ENCODE measurements at regions not wholly inside any gene's neighbourhood (a gene's known extent, or its start where the extent isn't known, plus 50 kb on each side); places are given as distances from the start of the nearest gene placed in this dataset.

GRCh38 chr20:7689151-7689550 lies 251.1 kb downstream of the HAO1 start:
- DNase-seq (ENCODE audit: low read depth) = no peak
- TF ChIP-seq, protein P1, sequence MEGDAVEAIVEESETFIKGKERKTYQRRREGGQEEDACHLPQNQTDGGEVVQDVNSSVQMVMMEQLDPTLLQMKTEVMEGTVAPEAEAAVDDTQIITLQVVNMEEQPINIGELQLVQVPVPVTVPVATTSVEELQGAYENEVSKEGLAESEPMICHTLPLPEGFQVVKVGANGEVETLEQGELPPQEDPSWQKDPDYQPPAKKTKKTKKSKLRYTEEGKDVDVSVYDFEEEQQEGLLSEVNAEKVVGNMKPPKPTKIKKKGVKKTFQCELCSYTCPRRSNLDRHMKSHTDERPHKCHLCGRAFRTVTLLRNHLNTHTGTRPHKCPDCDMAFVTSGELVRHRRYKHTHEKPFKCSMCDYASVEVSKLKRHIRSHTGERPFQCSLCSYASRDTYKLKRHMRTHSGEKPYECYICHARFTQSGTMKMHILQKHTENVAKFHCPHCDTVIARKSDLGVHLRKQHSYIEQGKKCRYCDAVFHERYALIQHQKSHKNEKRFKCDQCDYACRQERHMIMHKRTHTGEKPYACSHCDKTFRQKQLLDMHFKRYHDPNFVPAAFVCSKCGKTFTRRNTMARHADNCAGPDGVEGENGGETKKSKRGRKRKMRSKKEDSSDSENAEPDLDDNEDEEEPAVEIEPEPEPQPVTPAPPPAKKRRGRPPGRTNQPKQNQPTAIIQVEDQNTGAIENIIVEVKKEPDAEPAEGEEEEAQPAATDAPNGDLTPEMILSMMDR (conservative IDR thresholded peaks at IDR 0.05; ENCODE audit: low read depth, low read length) = no peak
- no peak overlapping the region for H3K4me3 ChIP-seq (ENCODE audit: low read length)

- H3K4me3 ChIP-seq (ENCODE audit: low read length) = no peak overlapping the region
- TF ChIP-seq, protein P1 (conservative IDR thresholded peaks at IDR 0.05; ENCODE audit: low read depth, low read length) = no peak
- no peak for DNase-seq (ENCODE audit: low read depth)
These were observed 248.5 kb downstream of the HAO1 start for GRCh38 chr20:7691647-7692269.

DNA sequence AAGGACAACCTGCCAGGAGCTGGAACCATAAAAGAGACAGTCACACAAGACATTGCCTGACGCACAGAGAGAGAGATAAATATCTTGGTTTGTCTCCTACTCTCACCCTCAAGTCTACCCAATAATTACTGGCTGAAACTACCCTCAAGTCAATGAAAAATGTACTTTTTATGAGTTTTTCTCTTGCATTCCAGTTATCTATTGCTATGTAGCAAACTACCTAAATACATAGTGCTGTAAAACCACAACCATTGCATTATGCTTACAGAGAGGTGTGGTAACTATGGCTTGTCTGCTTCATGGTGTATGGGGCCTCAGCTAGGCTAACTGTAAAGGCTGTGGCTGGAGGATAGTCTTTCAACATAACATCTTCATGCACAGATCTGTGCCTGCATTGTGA lies 247.8 kb downstream of the HAO1 start:
- TF ChIP-seq, protein P1 (conservative IDR thresholded peaks at IDR 0.05; ENCODE audit: low read depth, low read length) = no peak
- no peak for DNase-seq (ENCODE audit: low read depth)
- H3K4me3 ChIP-seq (ENCODE audit: low read length) = no peak overlapping the region

GRCh38 chr20:7693761-7694160 lies 246.5 kb downstream of the HAO1 start:
- DNase-seq (ENCODE audit: low read depth) = no peak
- no peak overlapping the region for H3K4me3 ChIP-seq (ENCODE audit: low read length)
- TF ChIP-seq, protein P1 (conservative IDR thresholded peaks at IDR 0.05; ENCODE audit: low read depth, low read length) = no peak

DNA sequence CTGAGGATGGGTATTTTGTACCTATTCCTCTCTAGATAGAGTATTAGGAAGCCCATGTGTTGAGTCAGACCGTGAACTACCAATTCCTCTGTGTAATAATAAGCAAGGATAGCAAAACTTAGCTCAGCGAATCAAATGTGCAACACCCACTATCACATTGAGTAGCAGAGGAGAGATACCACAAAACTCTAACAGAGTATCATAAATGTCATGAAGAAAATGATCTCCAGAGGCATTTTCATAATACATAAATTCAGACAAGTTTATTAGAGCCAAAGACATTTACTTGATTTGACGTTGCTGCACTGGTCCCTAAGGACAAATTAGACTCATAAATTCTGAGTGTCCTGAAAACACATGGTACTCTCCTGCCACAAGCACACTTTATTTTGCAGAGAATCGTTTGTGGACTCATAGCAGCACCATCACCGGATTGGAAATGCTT lies 245.2 kb downstream of the HAO1 start:
- DNase-seq (ENCODE audit: low read depth) = no peak

DNA sequence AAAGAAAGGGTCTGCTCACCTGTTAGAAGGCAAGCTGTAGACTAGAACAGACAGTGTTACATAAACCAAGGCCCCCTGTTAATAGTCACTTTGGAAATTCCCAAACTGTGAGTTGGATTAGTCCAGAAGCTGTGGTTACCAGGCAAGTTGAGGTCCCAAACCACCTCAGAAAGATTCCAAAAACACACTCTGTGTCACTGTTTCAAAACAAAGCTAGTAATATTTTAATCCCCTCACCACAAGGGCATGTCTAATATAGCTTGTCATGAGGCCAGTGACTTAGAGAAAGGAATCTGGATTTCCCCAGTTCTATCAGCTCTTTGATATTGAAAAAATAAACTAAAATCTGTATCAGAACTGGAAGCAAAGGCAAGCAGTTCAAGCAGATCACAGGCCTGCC lies 244.6 kb downstream of the HAO1 start:
- TF ChIP-seq, protein P1 (conservative IDR thresholded peaks at IDR 0.05; ENCODE audit: low read depth, low read length) = no peak
- peak; percentile 77 for DNase-seq (ENCODE audit: low read depth)
- H3K4me3 ChIP-seq (ENCODE audit: low read length) = no peak overlapping the region

More for the DNA sequence above, 245.2 kb downstream of the HAO1 start:
- no peak overlapping the region for H3K4me3 ChIP-seq (ENCODE audit: low read length)
- TF ChIP-seq, protein P1 (conservative IDR thresholded peaks at IDR 0.05; ENCODE audit: low read depth, low read length) = no peak

GRCh38 chr20:7696311-7696710 lies 243.9 kb downstream of the HAO1 start:
- TF ChIP-seq, protein P1 (conservative IDR thresholded peaks at IDR 0.05; ENCODE audit: low read depth, low read length) = no peak
- no peak for DNase-seq (ENCODE audit: low read depth)
- no peak overlapping the region for H3K4me3 ChIP-seq (ENCODE audit: low read length)

All from retinal pigment epithelial cell (primary cell).